ENCODE measurements at regions not wholly inside any gene's neighbourhood (a gene's known extent, or its start where the extent isn't known, plus 50 kb on each side); places are given as distances from the start of the nearest gene placed in this dataset.

GRCh38 chr20:51204051-51204715 is 181.3 kb upstream of the KCNG1 start:
- dilution Hi-C loops (cut with HindIII; ENCODE audit: low sequenced_read_pairs, unreplicated experiment) (no loop called here), intact Hi-C loops (cut with micrococcal nuclease) (loop anchor here (10.0 kb wide), 1 partner anchor 61 kb away; no protein-coding TSS in a partner anchor), in situ Hi-C loops (cut with MboI; ENCODE audit: low sequenced_read_pairs) (no loop called here)
- no peak overlapping the region for H4K5ac ChIP-seq (ENCODE audit: low read depth, low read length)
- no peak overlapping the region for H2BK20ac ChIP-seq (ENCODE audit: low read depth, low read length)
- no peaks in the 10 kb centered on the region for H4K20me1 ChIP-seq (ENCODE audit: insufficient read depth, low read length)
- no peaks in the 10 kb centered on the region for H3K36me3 ChIP-seq (ENCODE audit: control insufficient read depth, insufficient read depth, low read length)
- H3K9ac ChIP-seq (ENCODE audit: low read depth, low read length): no peak overlapping the region
- peaks cover 17% of the 10 kb centered on the region for H3K27me3 ChIP-seq (ENCODE audit: control insufficient read depth, insufficient read depth, low read length)
- H4K91ac ChIP-seq (ENCODE audit: insufficient read depth, low read depth, low read length): no peak overlapping the region
- H3K18ac ChIP-seq (ENCODE audit: low read depth, low read length): no peak overlapping the region
- POLR2A ChIA-PET (ENCODE audit: unreplicated experiment): no interaction called here
- no TSS peak for BruUV-seq (replicated peaks)
- H3K9me3 ChIP-seq (ENCODE audit: control insufficient read depth, insufficient read depth, low read length): no peaks in the 10 kb centered on the region
- no peak overlapping the region for H2AK5ac ChIP-seq (ENCODE audit: low read depth, low read length)
- no peak overlapping the region for H2AK9ac ChIP-seq (replicated peaks; ENCODE audit: low read depth, low read length, poor library complexity)
- no peak overlapping the region for H2BK5ac ChIP-seq (ENCODE audit: low read depth, low read length, poor library complexity, severe bottlenecking)
- peaks cover 2% of the 10 kb centered on the region; the same call in 1 of the 2 replicates for H3K9me1 ChIP-seq (ENCODE audit: insufficient read depth, low read length)
- H4K8ac ChIP-seq (ENCODE audit: low read depth in 2 of 2, low read length in 2 of 2): no peak overlapping the region
- CTCF ChIA-PET: no interaction called here
- no peak overlapping the region for H3K56ac ChIP-seq (ENCODE audit: extremely low read depth, insufficient read depth, low read length)
- H3K23ac ChIP-seq (ENCODE audit: low read depth, low read length): no peak overlapping the region
- H2BK15ac ChIP-seq (ENCODE audit: low read depth, low read length): no peak overlapping the region
- TF ChIP-seq POLR2A (IDR thresholded peaks at IDR 0.05; ENCODE audit: low read depth, low read length): no peak
- no peaks in the 10 kb centered on the region for H3K79me1 ChIP-seq (ENCODE audit: low read depth in 1 of 2, low read length in 2 of 2)
- DNase-seq: no peak
- no peak for ATAC-seq (ENCODE audit: low read depth)
- 17% methylated on average over 1 of the region's 3 CpGs; no CpG with 5 or more reads in 1 of the 2 experiments for WGBS, 2 experiments (ENCODE audit: extremely low coverage in 2 of 2, insufficient read length in 1 of 2)
- no peak overlapping the region for H3K4ac ChIP-seq (ENCODE audit: low read depth, low read length)
- H2BK120ac ChIP-seq (ENCODE audit: low read depth, low read length): no peak overlapping the region
- H3K27ac ChIP-seq (ENCODE audit: insufficient read depth, low read length): no peak overlapping the region
- no peak overlapping the region for H3K4me2 ChIP-seq (ENCODE audit: low read depth, low read length)
- no peak overlapping the region for H2AFZ ChIP-seq (replicated peaks; ENCODE audit: low read length, poor library complexity)
- H3K4me3 ChIP-seq (ENCODE audit: insufficient read depth, low read depth, low read length): no peak overlapping the region
- H3K4me1 ChIP-seq (ENCODE audit: control insufficient read depth, insufficient read depth, low read length): peaks cover 2% of the 10 kb centered on the region; the same call in 1 of the 2 replicates
- no peak overlapping the region for H3K14ac ChIP-seq (replicated peaks; ENCODE audit: low read depth, low read length)

Data from IMR-90 (cell line).